ENCODE measurements at regions not wholly inside any gene's neighbourhood (a gene's known extent, or its start where the extent isn't known, plus 50 kb on each side); places are given as distances from the start of the nearest gene placed in this dataset.

GRCh38 chr5:93311881-93312280 is 269.1 kb downstream of the NR2F1-AS1 start:
- no peak for TF ChIP-seq GATA1 (IDR thresholded peaks at IDR 0.05; ENCODE audit: low read depth, low read length)
- TF ChIP-seq POLR2A (IDR thresholded peaks at IDR 0.05; ENCODE audit: low read length) = no peak
